Neural cell (in vitro differentiated cells): ENCODE measurements at regions not wholly inside any gene's neighbourhood (a gene's known extent, or its start where the extent isn't known, plus 50 kb on each side); places are given as distances from the start of the nearest gene placed in this dataset.

Experiments
- H2AFZ ChIP-seq: fragments of 200-600, 300-800 bp; sonication (generic), shearing (Covaris generic); 2 replicates; pipeline ENCODE4 v1.6.0; 2014; ENCODE audit warnings: low read depth, mild to moderate bottlenecking, antibody characterized with exemption, low read length, moderate library complexity
- H3F3A ChIP-seq: fragments of 200-600 bp; shearing (Covaris generic); 2 replicates; pipeline ENCODE4 v1.6.1; 2016; ENCODE audit warnings: mild to moderate bottlenecking, moderate library complexity, mixed read lengths, antibody characterized with exemption, low read length; ENCODE audit not compliant: insufficient read depth, poor library complexity, severe bottlenecking
- H3K27ac ChIP-seq: fragments of 200-600, 300-800 bp; sonication (generic), shearing (Covaris generic); 2 replicates; pipeline ENCODE4 v1.5.1; 2014; ENCODE audit warnings: mild to moderate bottlenecking, low read length, moderate library complexity
- H3K27me3 ChIP-seq: fragments of 300-800, 200-600 bp; sonication (generic), shearing (Covaris generic); 2 replicates; pipeline ENCODE4 v1.6.0; 2014; ENCODE audit warnings: mild to moderate bottlenecking, low read depth, low read length, moderate library complexity; ENCODE audit not compliant: insufficient read depth
- H3K36me3 ChIP-seq: fragments of 300-800, 200-600 bp; sonication (generic), shearing (Covaris generic); 2 replicates; pipeline ENCODE4 v1.5.1; 2014; ENCODE audit warnings: mild to moderate bottlenecking, antibody characterized with exemption, low read length, moderate library complexity; ENCODE audit not compliant: insufficient read depth
- H3K4me2 ChIP-seq: fragments of 300-800, 200-600 bp; sonication (generic), shearing (Covaris generic); 2 replicates; pipeline ENCODE4 v1.6.0; 2014; ENCODE audit warnings: mild to moderate bottlenecking, low read length
- H3K4me3 ChIP-seq: fragments of 300-800, 200-600 bp; sonication (generic), shearing (Covaris generic); 2 replicates; pipeline ENCODE4 v1.5.1; 2014; ENCODE audit warnings: mild to moderate bottlenecking, low read length, moderate library complexity
- H3K79me2 ChIP-seq: fragments of 200-600 bp; shearing (Covaris generic); replicated peaks from 2 replicates; pipeline ENCODE4 v1.6.0; 2014; ENCODE audit warnings: mild to moderate bottlenecking, low read length, moderate library complexity; ENCODE audit not compliant: insufficient read depth
- H3K9ac ChIP-seq: fragments of 300-800, 200-600 bp; sonication (generic), shearing (Covaris generic); 2 replicates; pipeline ENCODE4 v1.6.1; 2016; ENCODE audit warnings: mild to moderate bottlenecking, low read length, mixed read lengths
- H3K9me2 ChIP-seq: fragments of 200-600 bp; shearing (Covaris generic); 2 replicates; pipeline ENCODE4 v1.6.1; 2016; ENCODE audit warnings: mild to moderate bottlenecking, low read length, mixed read lengths; ENCODE audit not compliant: insufficient read depth
- H3K9me3 ChIP-seq: fragments of 200-600, 300-800 bp; sonication (generic), shearing (Covaris generic); 2 replicates; pipeline ENCODE4 v1.6.1; 2016; ENCODE audit warnings: mild to moderate bottlenecking, mixed run types, low read length, moderate library complexity, mixed read lengths
- H4K20me1 ChIP-seq: fragments of 200-600 bp; shearing (Covaris generic); 2 replicates; pipeline ENCODE4 v1.6.1; 2016; ENCODE audit warnings: mild to moderate bottlenecking, mixed run types; ENCODE audit not compliant: insufficient read depth
- CTCF ChIP-seq: fragments of 450-650 bp; IDR thresholded peaks from 2 replicates; pipeline ENCODE4 v1.5.1; 2014; ENCODE audit warnings: antibody characterized with exemption, mild to moderate bottlenecking, moderate library complexity; ENCODE audit not compliant: poor library complexity, severe bottlenecking
- EP300 ChIP-seq: fragments of 450-650 bp; conservative IDR thresholded peaks from 2 replicates; pipeline ENCODE4 v1.6.1; 2014; ENCODE audit warnings: antibody characterized with exemption, mild to moderate bottlenecking, moderate library complexity; ENCODE audit not compliant: poor library complexity, severe bottlenecking
- MXI1 ChIP-seq: fragments of 450-650 bp; conservative IDR thresholded peaks from 2 replicates; pipeline ENCODE4 v1.6.1; 2014; ENCODE audit warnings: antibody characterized with exemption, mild to moderate bottlenecking; ENCODE audit not compliant: poor library complexity, severe bottlenecking
- POLR2AphosphoS5 ChIP-seq: IDR thresholded peaks from 2 replicates; pipeline ENCODE4 v1.6.1; 2012
- RAD21 ChIP-seq: fragments of 450-650 bp; conservative IDR thresholded peaks from 2 replicates; pipeline ENCODE4 v1.6.1; 2014; ENCODE audit warnings: antibody characterized with exemption, mild to moderate bottlenecking, moderate library complexity
- SMC3 ChIP-seq: fragments of 450-650 bp; conservative IDR thresholded peaks from 2 replicates; pipeline ENCODE4 v1.6.1; 2014; ENCODE audit warnings: antibody characterized with exemption, mild to moderate bottlenecking, moderate library complexity; ENCODE audit not compliant: poor library complexity
- TAF1 ChIP-seq: IDR thresholded peaks from 2 replicates; pipeline ENCODE4 v1.6.1; 2012; ENCODE audit warnings: low read depth
- TF ChIP-seq, protein P1 (sequence below): IDR thresholded peaks from 2 replicates; pipeline ENCODE4 v1.6.1; 2012; ENCODE audit warnings: borderline replicate concordance

GRCh38 chr9:79123415-79123814, 448.4 kb upstream of the TLE4 start:
- Histone ChIP-seq H3K36me3 (no peaks in the 10 kb centered on the region), H3K27me3 (no peaks in the 10 kb centered on the region), H3K9me2 (no peaks in the 10 kb centered on the region), H3F3A (no peaks in the 10 kb centered on the region), H3K79me2 (no peaks in the 10 kb centered on the region), H3K4me2 (no peak overlapping the region), H3K9me3 (no peaks in the 10 kb centered on the region), H3K9ac (no peak overlapping the region), H4K20me1 (no peaks in the 10 kb centered on the region), H2AFZ (no peak overlapping the region), H3K4me3 (no peak overlapping the region), H3K27ac (no peak overlapping the region)
- TF ChIP-seq SMC3 (no peak), TAF1 (no peak), CTCF (no peak), EP300 (no peak), RAD21 (no peak), MXI1 (no peak), POLR2AphosphoS5 (no peak)
- TF ChIP-seq, protein P1, sequence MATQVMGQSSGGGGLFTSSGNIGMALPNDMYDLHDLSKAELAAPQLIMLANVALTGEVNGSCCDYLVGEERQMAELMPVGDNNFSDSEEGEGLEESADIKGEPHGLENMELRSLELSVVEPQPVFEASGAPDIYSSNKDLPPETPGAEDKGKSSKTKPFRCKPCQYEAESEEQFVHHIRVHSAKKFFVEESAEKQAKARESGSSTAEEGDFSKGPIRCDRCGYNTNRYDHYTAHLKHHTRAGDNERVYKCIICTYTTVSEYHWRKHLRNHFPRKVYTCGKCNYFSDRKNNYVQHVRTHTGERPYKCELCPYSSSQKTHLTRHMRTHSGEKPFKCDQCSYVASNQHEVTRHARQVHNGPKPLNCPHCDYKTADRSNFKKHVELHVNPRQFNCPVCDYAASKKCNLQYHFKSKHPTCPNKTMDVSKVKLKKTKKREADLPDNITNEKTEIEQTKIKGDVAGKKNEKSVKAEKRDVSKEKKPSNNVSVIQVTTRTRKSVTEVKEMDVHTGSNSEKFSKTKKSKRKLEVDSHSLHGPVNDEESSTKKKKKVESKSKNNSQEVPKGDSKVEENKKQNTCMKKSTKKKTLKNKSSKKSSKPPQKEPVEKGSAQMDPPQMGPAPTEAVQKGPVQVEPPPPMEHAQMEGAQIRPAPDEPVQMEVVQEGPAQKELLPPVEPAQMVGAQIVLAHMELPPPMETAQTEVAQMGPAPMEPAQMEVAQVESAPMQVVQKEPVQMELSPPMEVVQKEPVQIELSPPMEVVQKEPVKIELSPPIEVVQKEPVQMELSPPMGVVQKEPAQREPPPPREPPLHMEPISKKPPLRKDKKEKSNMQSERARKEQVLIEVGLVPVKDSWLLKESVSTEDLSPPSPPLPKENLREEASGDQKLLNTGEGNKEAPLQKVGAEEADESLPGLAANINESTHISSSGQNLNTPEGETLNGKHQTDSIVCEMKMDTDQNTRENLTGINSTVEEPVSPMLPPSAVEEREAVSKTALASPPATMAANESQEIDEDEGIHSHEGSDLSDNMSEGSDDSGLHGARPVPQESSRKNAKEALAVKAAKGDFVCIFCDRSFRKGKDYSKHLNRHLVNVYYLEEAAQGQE: no peak

- H3K9me2 ChIP-seq: no peaks in the 10 kb centered on the region
- H3K27me3 ChIP-seq: no peaks in the 10 kb centered on the region
- no peak overlapping the region for H2AFZ ChIP-seq
- H3K9ac ChIP-seq: no peak overlapping the region
- no peaks in the 10 kb centered on the region for H3K36me3 ChIP-seq
- H4K20me1 ChIP-seq: no peaks in the 10 kb centered on the region
- H3K79me2 ChIP-seq: no peaks in the 10 kb centered on the region
- H3K27ac ChIP-seq: no peak overlapping the region
- no peak for TF ChIP-seq POLR2AphosphoS5
- H3F3A ChIP-seq: no peaks in the 10 kb centered on the region
- H3K4me3 ChIP-seq: no peak overlapping the region
- no peaks in the 10 kb centered on the region for H3K9me3 ChIP-seq
- H3K4me2 ChIP-seq: no peak overlapping the region
Measured at GRCh38 chr9:79127661-79128060, 444.1 kb upstream of the TLE4 start.

- TF ChIP-seq EP300 (no peak), SMC3 (peak; percentile 90), CTCF (peak; percentile 86), RAD21 (peak; percentile 89)
- H3K27me3 ChIP-seq: no peaks in the 10 kb centered on the region
Measured at GRCh38 chr9:79129865-79130480, 441.8 kb upstream of the TLE4 start.

More at GRCh38 chr9:79129865-79130480, 441.8 kb upstream of the TLE4 start:
- Histone ChIP-seq H3K9me3 (no peaks in the 10 kb centered on the region), H3K9me2 (no peaks in the 10 kb centered on the region), H3K27ac (no peak overlapping the region), H3K79me2 (no peaks in the 10 kb centered on the region), H2AFZ (no peak overlapping the region), H3K36me3 (no peaks in the 10 kb centered on the region), H3K4me3 (no peak overlapping the region), H3K9ac (no peak overlapping the region), H3K4me2 (no peak overlapping the region), H4K20me1 (no peaks in the 10 kb centered on the region), H3F3A (no peaks in the 10 kb centered on the region)
